HEK293 (cell line): ENCODE measurements at regions not wholly inside any gene's neighbourhood (a gene's known extent, or its start where the extent isn't known, plus 50 kb on each side); places are given as distances from the start of the nearest gene placed in this dataset.

ENCODE experiments used
- CTCF ChIA-PET: fragments of 350-600 bp; formaldehyde crosslinking; extraction: SDS; loops from one replicate; lab custom pipeline; 2021; ENCODE audit warnings: antibody characterized with exemption; lab: Yijun Ruan, JAX
- POLR2A ChIA-PET: fragments of 300-600 bp; formaldehyde crosslinking; extraction: SDS; loops from one replicate; lab custom pipeline; 2020; ENCODE audit warnings: antibody characterized with exemption, inconsistent platforms; lab: Yijun Ruan, JAX
- H3K27ac ChIP-seq: fragments of 200-500 bp; sonication (Bioruptor generic); 2 replicates; pipeline ENCODE4 v1.5.1; 2014; ENCODE audit warnings: low read depth, low read length, control low read depth, inconsistent platforms; ENCODE audit errors: extremely low read depth
- H3K36me3 ChIP-seq, 2 experiments: fragments of 200-500 bp in 1 of 2; sonication (Bioruptor generic) in 1 of 2; 1 replicate in 1 of 2; 2 replicates in 1 of 2; pipeline ENCODE4 v1.5.1; 2014 to 2017; ENCODE audit warnings: inconsistent platforms in 2 of 2, low read length in 2 of 2; ENCODE audit not compliant: control insufficient read depth in 2 of 2, insufficient read depth in 1 of 2
- H3K4me1 ChIP-seq: fragments of 200-500 bp; sonication (Bioruptor generic); 2 replicates; pipeline ENCODE4 v1.5.1; 2014; ENCODE audit warnings: mild to moderate bottlenecking, low read length, inconsistent platforms; ENCODE audit not compliant: control insufficient read depth, insufficient read depth
- H3K4me3 ChIP-seq: 2 replicates; pipeline ENCODE4 v1.5.1; 2011; ENCODE audit warnings: low read depth, mild to moderate bottlenecking, control low read depth, low read length, moderate library complexity
- H3K9me3 ChIP-seq: fragments of 200-500 bp; sonication (Bioruptor generic); 2 replicates; pipeline ENCODE4 v1.5.1; 2014; ENCODE audit warnings: low read depth, low read length, inconsistent platforms; ENCODE audit not compliant: control insufficient read depth, insufficient read depth
- BCL11A ChIP-seq: fragments of 450-650 bp; formaldehyde crosslinking; IDR thresholded peaks from 2 replicates; pipeline ENCODE4 v1.5.1; 2016; ENCODE audit warnings: low read depth, missing biosample characterization, missing genetic modification characterization
- IKZF3 ChIP-seq: fragments of 450-650 bp; IDR thresholded peaks from 2 replicates; pipeline ENCODE4 v1.5.0; 2018; ENCODE audit warnings: missing biosample characterization, mild to moderate bottlenecking, missing genetic modification characterization, moderate library complexity
- KLF10 ChIP-seq: fragments of 450-650 bp; IDR thresholded peaks from 2 replicates; pipeline ENCODE4 v1.5.1; 2018; ENCODE audit warnings: missing biosample characterization, mild to moderate bottlenecking, missing genetic modification characterization
- KLF9 ChIP-seq: fragments of 450-650 bp; formaldehyde crosslinking; IDR thresholded peaks from 2 replicates; pipeline ENCODE4 v1.5.1; 2016; ENCODE audit warnings: missing biosample characterization, missing genetic modification characterization, low read depth
- REST ChIP-seq: fragments of 450-650 bp; formaldehyde crosslinking; IDR thresholded peaks from 2 replicates; pipeline ENCODE4 v1.5.1; 2016; ENCODE audit warnings: missing biosample characterization, missing genetic modification characterization
- ZBTB21 ChIP-seq: fragments of 450-650 bp; formaldehyde crosslinking; IDR thresholded peaks from 2 replicates; pipeline ENCODE4 v1.5.1; 2017; ENCODE audit warnings: missing biosample characterization, missing genetic modification characterization
- ZFP41 ChIP-seq: fragments of 450-650 bp; formaldehyde crosslinking; IDR thresholded peaks from 2 replicates; pipeline ENCODE4 v1.5.1; 2016; ENCODE audit warnings: missing biosample characterization, missing genetic modification characterization, borderline replicate concordance
- ZNF121 ChIP-seq: fragments of 450-650 bp; formaldehyde crosslinking; IDR thresholded peaks from 2 replicates; pipeline ENCODE4 v1.5.1; 2016; ENCODE audit warnings: missing biosample characterization, missing genetic modification characterization
- ZNF133 ChIP-seq: fragments of 450-650 bp; formaldehyde crosslinking; IDR thresholded peaks from 2 replicates; pipeline ENCODE4 v1.5.1; 2016; ENCODE audit warnings: missing biosample characterization, missing genetic modification characterization
- ZNF16 ChIP-seq: fragments of 450-650 bp; formaldehyde crosslinking; IDR thresholded peaks from 2 replicates; pipeline ENCODE4 v1.5.1; 2016; ENCODE audit warnings: low read depth, missing biosample characterization, missing genetic modification characterization
- ZNF324 ChIP-seq: fragments of 450-650 bp; formaldehyde crosslinking; IDR thresholded peaks from 2 replicates; pipeline ENCODE4 v1.5.1; 2016; ENCODE audit warnings: missing biosample characterization, missing genetic modification characterization
- ZNF677 ChIP-seq: fragments of 450-650 bp; IDR thresholded peaks from 2 replicates; pipeline ENCODE4 v1.5.0; 2018; ENCODE audit warnings: missing biosample characterization, mild to moderate bottlenecking, missing genetic modification characterization, moderate library complexity
- ZNF76 ChIP-seq: fragments of 450-650 bp; formaldehyde crosslinking; IDR thresholded peaks from 2 replicates; pipeline ENCODE4; 2016; ENCODE audit warnings: low read depth, missing biosample characterization, missing genetic modification characterization, borderline replicate concordance
- ZNF776 ChIP-seq: fragments of 450-650 bp; formaldehyde crosslinking; IDR thresholded peaks from 2 replicates; pipeline ENCODE4 v1.5.0; 2017; ENCODE audit warnings: missing biosample characterization, missing genetic modification characterization, borderline replicate concordance
- TF ChIP-seq, protein P1 (sequence below): fragments of 450-650 bp; formaldehyde crosslinking; conservative IDR thresholded peaks from 2 replicates; pipeline ENCODE4 v1.5.1; 2016; ENCODE audit warnings: low read depth, missing biosample characterization, missing genetic modification characterization
- TF ChIP-seq, protein P2 (sequence below): fragments of 450-650 bp; IDR thresholded peaks from 2 replicates; pipeline ENCODE4 v1.5.1; 2018; ENCODE audit warnings: missing biosample characterization, missing genetic modification characterization

GRCh38 chr2:63679252-63679855, 90.6 kb downstream of the MDH1 start (continued):
- TF ChIP-seq ZNF776 = no peak
- TF ChIP-seq ZNF121 = no peak
- TF ChIP-seq, protein P1, sequence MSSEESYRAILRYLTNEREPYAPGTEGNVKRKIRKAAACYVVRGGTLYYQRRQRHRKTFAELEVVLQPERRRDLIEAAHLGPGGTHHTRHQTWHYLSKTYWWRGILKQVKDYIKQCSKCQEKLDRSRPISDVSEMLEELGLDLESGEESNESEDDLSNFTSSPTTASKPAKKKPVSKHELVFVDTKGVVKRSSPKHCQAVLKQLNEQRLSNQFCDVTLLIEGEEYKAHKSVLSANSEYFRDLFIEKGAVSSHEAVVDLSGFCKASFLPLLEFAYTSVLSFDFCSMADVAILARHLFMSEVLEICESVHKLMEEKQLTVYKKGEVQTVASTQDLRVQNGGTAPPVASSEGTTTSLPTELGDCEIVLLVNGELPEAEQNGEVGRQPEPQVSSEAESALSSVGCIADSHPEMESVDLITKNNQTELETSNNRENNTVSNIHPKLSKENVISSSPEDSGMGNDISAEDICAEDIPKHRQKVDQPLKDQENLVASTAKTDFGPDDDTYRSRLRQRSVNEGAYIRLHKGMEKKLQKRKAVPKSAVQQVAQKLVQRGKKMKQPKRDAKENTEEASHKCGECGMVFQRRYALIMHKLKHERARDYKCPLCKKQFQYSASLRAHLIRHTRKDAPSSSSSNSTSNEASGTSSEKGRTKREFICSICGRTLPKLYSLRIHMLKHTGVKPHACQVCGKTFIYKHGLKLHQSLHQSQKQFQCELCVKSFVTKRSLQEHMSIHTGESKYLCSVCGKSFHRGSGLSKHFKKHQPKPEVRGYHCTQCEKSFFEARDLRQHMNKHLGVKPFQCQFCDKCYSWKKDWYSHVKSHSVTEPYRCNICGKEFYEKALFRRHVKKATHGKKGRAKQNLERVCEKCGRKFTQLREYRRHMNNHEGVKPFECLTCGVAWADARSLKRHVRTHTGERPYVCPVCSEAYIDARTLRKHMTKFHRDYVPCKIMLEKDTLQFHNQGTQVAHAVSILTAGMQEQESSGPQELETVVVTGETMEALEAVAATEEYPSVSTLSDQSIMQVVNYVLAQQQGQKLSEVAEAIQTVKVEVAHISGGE (tag by site-specific recombination) = no peak
- no peak for TF ChIP-seq ZNF677 (tag by site-specific recombination)

DNA sequence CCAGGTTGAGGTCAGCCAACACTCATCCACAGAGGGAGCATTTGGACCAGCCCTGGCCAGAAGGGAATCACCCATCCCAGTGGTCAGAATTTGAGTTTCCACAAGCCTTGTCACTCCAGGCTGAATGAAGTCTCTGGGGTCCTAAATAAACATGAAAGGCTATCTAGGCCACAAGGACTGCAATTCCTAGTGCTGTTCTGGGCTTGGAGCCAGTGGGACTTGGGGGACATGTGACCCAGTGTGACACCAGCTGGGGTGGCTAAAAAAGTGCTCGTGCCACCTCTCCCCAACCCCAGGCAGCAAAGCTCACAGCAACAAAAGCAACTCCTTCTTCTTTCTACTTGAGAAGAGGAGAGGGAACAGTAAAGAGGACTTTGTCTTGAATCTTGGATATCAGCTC, 91.7 kb downstream of the MDH1 start:
- TF ChIP-seq ZNF133 = no peak
- TF ChIP-seq REST (tag by site-specific recombination) = no peak
- no peak for TF ChIP-seq ZBTB21 (tag by site-specific recombination)
- no peak for TF ChIP-seq KLF9 (tag by site-specific recombination)
- TF ChIP-seq BCL11A = no peak
- no peak overlapping the region for H3K4me3 ChIP-seq
- H3K27ac ChIP-seq = no peak overlapping the region
- POLR2A ChIA-PET = no interaction called here
- CTCF ChIA-PET = interaction anchor here (0.6 to 0.7 kb wide), 2 partner anchors 15 to 532 kb away, joined by 3 read pairs; no protein-coding TSS in a partner anchor
- no peaks in the 10 kb centered on the region for H3K4me1 ChIP-seq
- H3K36me3 ChIP-seq = no peaks in the 10 kb centered on the region
- H3K9me3 ChIP-seq = no peaks in the 10 kb centered on the region

GRCh38 chr2:63681896-63682295, 93.1 kb downstream of the MDH1 start:
- ChIA-PET POLR2A (no interaction called here), CTCF (interaction anchor here (2.2 kb wide), 1 partner anchor 9 kb away, joined by 11 read pairs; no protein-coding TSS in a partner anchor)
- no peak overlapping the region for H3K4me3 ChIP-seq
- no peaks in the 10 kb centered on the region for H3K4me1 ChIP-seq
- no peaks in the 10 kb centered on the region for H3K36me3 ChIP-seq
- H3K9me3 ChIP-seq = no peaks in the 10 kb centered on the region
- no peak overlapping the region for H3K27ac ChIP-seq
- TF ChIP-seq ZFP41 (tag by site-specific recombination) (no peak), ZNF324 (no peak), ZNF16 (tag by site-specific recombination) (no peak), ZNF76 (no peak), IKZF3 (tag by site-specific recombination) (no peak), KLF10 (tag by site-specific recombination) (no peak)
- TF ChIP-seq, protein P2, sequence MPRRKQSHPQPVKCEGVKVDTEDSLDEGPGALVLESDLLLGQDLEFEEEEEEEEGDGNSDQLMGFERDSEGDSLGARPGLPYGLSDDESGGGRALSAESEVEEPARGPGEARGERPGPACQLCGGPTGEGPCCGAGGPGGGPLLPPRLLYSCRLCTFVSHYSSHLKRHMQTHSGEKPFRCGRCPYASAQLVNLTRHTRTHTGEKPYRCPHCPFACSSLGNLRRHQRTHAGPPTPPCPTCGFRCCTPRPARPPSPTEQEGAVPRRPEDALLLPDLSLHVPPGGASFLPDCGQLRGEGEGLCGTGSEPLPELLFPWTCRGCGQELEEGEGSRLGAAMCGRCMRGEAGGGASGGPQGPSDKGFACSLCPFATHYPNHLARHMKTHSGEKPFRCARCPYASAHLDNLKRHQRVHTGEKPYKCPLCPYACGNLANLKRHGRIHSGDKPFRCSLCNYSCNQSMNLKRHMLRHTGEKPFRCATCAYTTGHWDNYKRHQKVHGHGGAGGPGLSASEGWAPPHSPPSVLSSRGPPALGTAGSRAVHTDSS (tag by site-specific recombination) = no peak
